Stimulated activated naive CD8-positive, alpha-beta T cell treated with anti-CD3 and anti-CD28 coated beads, Interleukin-15, Interleukin-2, amounts not matched to agents 100 U/mL and 50 U/mL, for 24 hours (primary cell): ENCODE measurements at regions not wholly inside any gene's neighbourhood (a gene's known extent, or its start where the extent isn't known, plus 50 kb on each side); places are given as distances from the start of the nearest gene placed in this dataset.
"Not testable (repeated sequence)": the region's sequence is repeated elsewhere in the genome, so short reads cannot be mapped to it uniquely, and the experiment has no call there.

Source experiments
- ATAC-seq: fragments of 150-1000 bp; cut with Tn5 transposase; one replicate; pipeline ENCODE4 v1.10.0; 2021
- DNase-seq: peaks from one replicate; pipeline ENCODE4 v3.0.0; 2021

- DNase-seq, result no peak
- no peak for ATAC-seq
These were observed 82.9 kb downstream of the ZNF737 start for GRCh38 chr19:20482721-20483120.

GRCh38 chr19:20481736-20482135 lies 83.8 kb downstream of the ZNF737 start:
- DNase-seq (no peak), ATAC-seq (no peak)

GRCh38 chr19:20479483-20479882 lies 86.1 kb downstream of the ZNF737 start:
- no peak for ATAC-seq
- no peak for DNase-seq

- DNase-seq (no peak), ATAC-seq (no peak)
These were observed 86.6 kb downstream of the ZNF737 start for GRCh38 chr19:20478936-20479335.

- DNase-seq, result no peak
- ATAC-seq, result no peak
These were observed 92.7 kb downstream of the ZNF737 start for GRCh38 chr19:20472854-20473253.

GRCh38 chr19:20471431-20471830 lies 94.2 kb downstream of the ZNF737 start:
- ATAC-seq, result no peak
- no peak for DNase-seq

GRCh38 chr19:20470345-20471135 lies 95.0 kb downstream of the ZNF737 start:
- DNase-seq (no peak), ATAC-seq (no peak)

GRCh38 chr19:20466638-20466990 lies 99.0 kb downstream of the ZNF737 start:
- DNase-seq, ATAC-seq: not testable (repeated sequence)

- ATAC-seq, DNase-seq: not testable (repeated sequence)
These were observed 99.5 kb downstream of the ZNF737 start for GRCh38 chr19:20465922-20466637.

GRCh38 chr19:20453425-20453935 lies 112.1 kb downstream of the ZNF737 start:
- ATAC-seq (no peak), DNase-seq (no peak)

GRCh38 chr19:20444202-20444885 lies 121.2 kb downstream of the ZNF737 start:
- DNase-seq, result no peak

GRCh38 chr19:20432266-20432842 lies 133.2 kb downstream of the ZNF737 start:
- DNase-seq, ATAC-seq: not testable (repeated sequence)

More at GRCh38 chr19:20444202-20444885, 121.2 kb downstream of the ZNF737 start:
- ATAC-seq, result no peak

GRCh38 chr19:20431826-20432225 lies 133.8 kb downstream of the ZNF737 start:
- ATAC-seq (no peak), DNase-seq (no peak)

- peak; percentile 35 for DNase-seq
- ATAC-seq, result no peak
These were observed 142.0 kb downstream of the ZNF737 start for GRCh38 chr19:20423381-20424197.

- DNase-seq (no peak), ATAC-seq (no peak)
These were observed 143.1 kb downstream of the ZNF737 start for GRCh38 chr19:20422216-20423205.

GRCh38 chr19:20416661-20417060 lies 148.9 kb downstream of the ZNF737 start:
- no peak for ATAC-seq

GRCh38 chr19:20414120-20414519 lies 151.5 kb downstream of the ZNF737 start:
- ATAC-seq (no peak), DNase-seq (no peak)

More at GRCh38 chr19:20416661-20417060, 148.9 kb downstream of the ZNF737 start:
- DNase-seq, result no peak

GRCh38 chr19:20413705-20414104 lies 151.9 kb downstream of the ZNF737 start:
- ATAC-seq, result no peak
- DNase-seq, result no peak

GRCh38 chr19:20412846-20413245 lies 152.7 kb downstream of the ZNF737 start:
- no peak for DNase-seq
- no peak for ATAC-seq

GRCh38 chr19:20397292-20397691 lies 168.3 kb downstream of the ZNF737 start:
- no peak for DNase-seq
- no peak for ATAC-seq
